ENCODE measurements at regions not wholly inside any gene's neighbourhood (a gene's known extent, or its start where the extent isn't known, plus 50 kb on each side); places are given as distances from the start of the nearest gene placed in this dataset.

DNA sequence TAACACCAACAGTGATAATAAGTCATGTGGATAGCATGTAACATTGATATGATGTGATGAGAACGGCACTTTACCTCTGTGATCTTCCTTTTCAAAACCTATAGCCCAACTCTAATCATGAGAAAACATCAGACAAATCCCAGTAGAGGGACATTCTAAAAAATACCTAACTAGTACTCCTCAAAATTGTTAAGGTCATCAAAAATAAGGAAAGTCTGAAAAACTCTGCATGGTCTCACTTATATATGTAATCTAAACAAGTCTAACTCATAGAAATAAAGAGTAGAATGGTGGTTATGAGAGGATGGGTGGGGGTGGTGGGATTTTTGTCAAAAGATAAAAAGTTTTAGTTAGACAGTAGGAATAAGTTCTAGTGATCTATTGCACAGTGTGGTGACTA, 243.9 kb upstream of the GRIA3 start:
- no peak for TF ChIP-seq FOXP2 (optimal IDR thresholded peaks at IDR 0.05; ENCODE audit: borderline replicate concordance, extremely low read depth, extremely low read length, insufficient read depth)
- TF ChIP-seq TAF1 (IDR thresholded peaks at IDR 0.05; ENCODE audit: borderline replicate concordance, insufficient read depth, low read length) = no peak
- no peak for TF ChIP-seq REST (IDR thresholded peaks at IDR 0.05; ENCODE audit: insufficient read depth in 1 of 2, low read depth in 2 of 2, low read length in 2 of 2)
- no peak for TF ChIP-seq POLR2AphosphoS5 (IDR thresholded peaks at IDR 0.05; ENCODE audit: low read depth, low read length)
- no peak for TF ChIP-seq SIN3A (IDR thresholded peaks at IDR 0.05; ENCODE audit: borderline replicate concordance, insufficient read depth, low read length)

- TF ChIP-seq REST (IDR thresholded peaks at IDR 0.05; ENCODE audit: insufficient read depth in 1 of 2, low read depth in 2 of 2, low read length in 2 of 2) (no peak), FOXP2 (optimal IDR thresholded peaks at IDR 0.05; ENCODE audit: borderline replicate concordance, extremely low read depth, extremely low read length, insufficient read depth) (no peak), SIN3A (IDR thresholded peaks at IDR 0.05; ENCODE audit: borderline replicate concordance, insufficient read depth, low read length) (no peak), POLR2AphosphoS5 (IDR thresholded peaks at IDR 0.05; ENCODE audit: low read depth, low read length) (no peak), TAF1 (IDR thresholded peaks at IDR 0.05; ENCODE audit: borderline replicate concordance, insufficient read depth, low read length) (no peak)
These were observed 242.3 kb upstream of the GRIA3 start for GRCh38 chrX:122941806-122942205.

DNA sequence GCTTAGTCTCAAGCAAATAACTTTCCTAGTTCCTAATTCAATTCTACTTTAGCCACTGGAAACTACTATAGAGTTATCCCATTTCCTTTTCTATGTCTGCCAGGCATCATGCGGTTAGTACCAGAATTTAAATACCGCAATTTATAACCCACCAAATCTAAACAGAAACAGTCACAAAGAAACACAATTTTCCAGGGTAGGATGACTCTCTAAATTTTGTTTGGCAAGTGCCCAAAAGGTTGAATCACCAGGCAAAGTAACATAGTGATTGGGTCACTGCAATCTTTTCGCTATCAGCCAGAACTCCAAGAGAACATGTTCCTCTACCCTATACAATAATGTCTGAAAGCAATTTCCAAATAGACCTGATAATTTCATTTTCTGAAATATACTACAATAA, 240.2 kb upstream of the GRIA3 start:
- TF ChIP-seq TAF1 (IDR thresholded peaks at IDR 0.05; ENCODE audit: borderline replicate concordance, insufficient read depth, low read length) (no peak), POLR2AphosphoS5 (IDR thresholded peaks at IDR 0.05; ENCODE audit: low read depth, low read length) (no peak), SIN3A (IDR thresholded peaks at IDR 0.05; ENCODE audit: borderline replicate concordance, insufficient read depth, low read length) (no peak), REST (IDR thresholded peaks at IDR 0.05; ENCODE audit: insufficient read depth in 1 of 2, low read depth in 2 of 2, low read length in 2 of 2) (no peak), FOXP2 (optimal IDR thresholded peaks at IDR 0.05; ENCODE audit: borderline replicate concordance, extremely low read depth, extremely low read length, insufficient read depth) (no peak)

GRCh38 chrX:122945328-122945727, 238.8 kb upstream of the GRIA3 start:
- TF ChIP-seq POLR2AphosphoS5 (IDR thresholded peaks at IDR 0.05; ENCODE audit: low read depth, low read length) (no peak), FOXP2 (optimal IDR thresholded peaks at IDR 0.05; ENCODE audit: borderline replicate concordance, extremely low read depth, extremely low read length, insufficient read depth) (no peak), SIN3A (IDR thresholded peaks at IDR 0.05; ENCODE audit: borderline replicate concordance, insufficient read depth, low read length) (no peak), REST (IDR thresholded peaks at IDR 0.05; ENCODE audit: insufficient read depth in 1 of 2, low read depth in 2 of 2, low read length in 2 of 2) (no peak), TAF1 (IDR thresholded peaks at IDR 0.05; ENCODE audit: borderline replicate concordance, insufficient read depth, low read length) (no peak)

DNA sequence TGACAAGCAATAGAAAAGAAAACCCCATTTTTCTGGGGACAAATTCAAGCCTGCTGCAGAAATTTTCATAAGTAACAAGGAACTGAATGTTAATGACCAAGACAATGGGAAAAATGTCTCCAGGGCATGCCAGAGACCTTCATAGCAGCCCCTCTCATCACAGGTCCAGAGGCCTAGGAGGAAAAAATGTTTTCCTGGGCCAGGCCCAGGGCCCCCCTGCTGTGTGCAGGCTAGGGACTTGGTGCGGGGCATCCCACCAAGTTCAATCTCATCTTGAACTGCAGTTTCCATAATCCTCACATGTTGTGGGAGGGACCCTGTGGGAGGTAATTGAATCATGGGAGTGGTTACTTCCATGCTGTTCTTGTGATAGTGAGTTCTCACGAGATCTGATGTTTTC, 211.5 kb upstream of the GRIA3 start:
- TF ChIP-seq POLR2AphosphoS5 (IDR thresholded peaks at IDR 0.05; ENCODE audit: low read depth, low read length) = no peak
- no peak for TF ChIP-seq TAF1 (IDR thresholded peaks at IDR 0.05; ENCODE audit: borderline replicate concordance, insufficient read depth, low read length)
- no peak for TF ChIP-seq SIN3A (IDR thresholded peaks at IDR 0.05; ENCODE audit: borderline replicate concordance, insufficient read depth, low read length)
- TF ChIP-seq REST (IDR thresholded peaks at IDR 0.05; ENCODE audit: insufficient read depth in 1 of 2, low read depth in 2 of 2, low read length in 2 of 2) = no peak
- TF ChIP-seq FOXP2 (optimal IDR thresholded peaks at IDR 0.05; ENCODE audit: borderline replicate concordance, extremely low read depth, extremely low read length, insufficient read depth) = no peak

Data from PFSK-1 (cell line).